ENCODE measurements at regions not wholly inside any gene's neighbourhood (a gene's known extent, or its start where the extent isn't known, plus 50 kb on each side); places are given as distances from the start of the nearest gene placed in this dataset.
A peak's percentile ranks its signal among the peaks of the same experiment; 100 is the strongest.

- Histone ChIP-seq H3K9me3 (ENCODE audit: control insufficient read depth, insufficient read depth, low read length) (no peaks in the 10 kb centered on the region), H3K4me1 (ENCODE audit: control insufficient read depth, insufficient read depth, low read length) (no peaks in the 10 kb centered on the region), H3K4me3 (ENCODE audit: low read length) (no peak overlapping the region), H3K36me3 (ENCODE audit: control insufficient read depth, insufficient read depth, low read length) (no peaks in the 10 kb centered on the region), H3K27me3 (ENCODE audit: control insufficient read depth, insufficient read depth, low read length) (no peaks in the 10 kb centered on the region), H3K27ac (ENCODE audit: low read length) (no peak overlapping the region)
- no peaks in the 10 kb centered on the region for H3K9me3 Mint-ChIP-seq
- no peaks in the 10 kb centered on the region for H3K36me3 Mint-ChIP-seq
- DNase-seq (peak in 1 of 2 donors; percentile 27), ATAC-seq (no peak)
- H3K27ac Mint-ChIP-seq: no peak overlapping the region
- intact Hi-C loops (cut with micrococcal nuclease): no loop called here
- TF ChIP-seq CTCF (IDR thresholded peaks at IDR 0.05): no peak
- no peaks in the 10 kb centered on the region for H3K4me1 Mint-ChIP-seq
- H3K4me3 Mint-ChIP-seq: no peak overlapping the region
- peaks cover 26 to 53% of the 10 kb centered on the region in 2 donors for H3K27me3 Mint-ChIP-seq (ENCODE audit: low read depth in 2 of 2)
- WGBS (ENCODE audit: insufficient coverage): 92% methylated on average over 6 of the region's 6 CpGs
These were observed 112.8 kb upstream of the TLE3 start for GRCh38 chr15:70210528-70210927.

GRCh38 chr15:70210076-70210475, 112.4 kb upstream of the TLE3 start:
- Mint-ChIP-seq H3K4me1 (no peaks in the 10 kb centered on the region), H3K9me3 (no peaks in the 10 kb centered on the region), H3K36me3 (no peaks in the 10 kb centered on the region), H3K27ac (no peak overlapping the region), H3K27me3 (ENCODE audit: low read depth in 2 of 2) (peaks cover 26 to 58% of the 10 kb centered on the region in 2 donors), H3K4me3 (no peak overlapping the region)
- Histone ChIP-seq H3K4me1 (ENCODE audit: control insufficient read depth, insufficient read depth, low read length) (no peaks in the 10 kb centered on the region), H3K27ac (ENCODE audit: low read length) (no peak overlapping the region), H3K9me3 (ENCODE audit: control insufficient read depth, insufficient read depth, low read length) (no peaks in the 10 kb centered on the region), H3K36me3 (ENCODE audit: control insufficient read depth, insufficient read depth, low read length) (no peaks in the 10 kb centered on the region), H3K27me3 (ENCODE audit: control insufficient read depth, insufficient read depth, low read length) (no peaks in the 10 kb centered on the region), H3K4me3 (ENCODE audit: low read length) (no peak overlapping the region)
- WGBS (ENCODE audit: insufficient coverage): 91% methylated on average over 2 of the region's 2 CpGs
- TF ChIP-seq CTCF (IDR thresholded peaks at IDR 0.05): no peak
- no peak for ATAC-seq
- no peak for DNase-seq
- intact Hi-C loops (cut with micrococcal nuclease): no loop called here

- ATAC-seq: no peak
- H3K4me3 Mint-ChIP-seq: no peak overlapping the region
- intact Hi-C loops (cut with micrococcal nuclease): no loop called here
- no peaks in the 10 kb centered on the region for H3K4me1 Mint-ChIP-seq
- no peak for TF ChIP-seq CTCF (IDR thresholded peaks at IDR 0.05)
- H3K4me1 ChIP-seq (ENCODE audit: control insufficient read depth, insufficient read depth, low read length): no peaks in the 10 kb centered on the region
- H3K9me3 ChIP-seq (ENCODE audit: control insufficient read depth, insufficient read depth, low read length): no peaks in the 10 kb centered on the region
- peaks cover 26 to 62% of the 10 kb centered on the region in 2 donors for H3K27me3 Mint-ChIP-seq (ENCODE audit: low read depth in 2 of 2)
- no peaks in the 10 kb centered on the region for H3K27me3 ChIP-seq (ENCODE audit: control insufficient read depth, insufficient read depth, low read length)
- over 99% methylated on average over 5 of the region's 5 CpGs for WGBS (ENCODE audit: insufficient coverage)
- H3K4me3 ChIP-seq (ENCODE audit: low read length): no peak overlapping the region
- no peak for DNase-seq
- no peak overlapping the region for H3K27ac Mint-ChIP-seq
- H3K27ac ChIP-seq (ENCODE audit: low read length): no peak overlapping the region
- no peaks in the 10 kb centered on the region for H3K36me3 Mint-ChIP-seq
- no peaks in the 10 kb centered on the region for H3K36me3 ChIP-seq (ENCODE audit: control insufficient read depth, insufficient read depth, low read length)
- H3K9me3 Mint-ChIP-seq: no peaks in the 10 kb centered on the region
These were observed 111.8 kb upstream of the TLE3 start for GRCh38 chr15:70209499-70209898.

GRCh38 chr15:70208332-70208731, 110.6 kb upstream of the TLE3 start:
- no peaks in the 10 kb centered on the region for H3K4me1 ChIP-seq (ENCODE audit: control insufficient read depth, insufficient read depth, low read length)
- H3K27me3 ChIP-seq (ENCODE audit: control insufficient read depth, insufficient read depth, low read length): no peaks in the 10 kb centered on the region
- no peak for TF ChIP-seq CTCF (IDR thresholded peaks at IDR 0.05)
- Mint-ChIP-seq H3K4me1 (no peaks in the 10 kb centered on the region), H3K9me3 (no peaks in the 10 kb centered on the region), H3K27ac (no peak overlapping the region), H3K4me3 (no peak overlapping the region), H3K27me3 (ENCODE audit: low read depth in 2 of 2) (peaks cover 26 to 74% of the 10 kb centered on the region in 2 donors), H3K36me3 (no peaks in the 10 kb centered on the region)
- no peaks in the 10 kb centered on the region for H3K36me3 ChIP-seq (ENCODE audit: control insufficient read depth, insufficient read depth, low read length)
- WGBS (ENCODE audit: insufficient coverage): 95% methylated on average over 3 of the region's 3 CpGs
- no peak overlapping the region for H3K27ac ChIP-seq (ENCODE audit: low read length)
- DNase-seq (no peak), ATAC-seq (no peak)
- no peaks in the 10 kb centered on the region for H3K9me3 ChIP-seq (ENCODE audit: control insufficient read depth, insufficient read depth, low read length)
- no peak overlapping the region for H3K4me3 ChIP-seq (ENCODE audit: low read length)
- intact Hi-C loops (cut with micrococcal nuclease): no loop called here
